ENCODE measurements at regions not wholly inside any gene's neighbourhood (a gene's known extent, or its start where the extent isn't known, plus 50 kb on each side); places are given as distances from the start of the nearest gene placed in this dataset.

- no TSS peak for BruUV-seq (replicated peaks)
These were observed 150.8 kb upstream of the ETV3 start for GRCh38 chr1:157288996-157289395.

More at GRCh38 chr1:157288996-157289395, 150.8 kb upstream of the ETV3 start:
- Histone ChIP-seq H2BK120ac (ENCODE audit: low read depth, low read length) (no peak overlapping the region), H2AK5ac (ENCODE audit: low read depth, low read length) (no peak overlapping the region), H3K18ac (ENCODE audit: low read depth, low read length) (no peak overlapping the region), H3K79me1 (ENCODE audit: low read depth in 1 of 2, low read length in 2 of 2) (no peaks in the 10 kb centered on the region), H2BK15ac (ENCODE audit: low read depth, low read length) (no peak overlapping the region), H3K27me3 (ENCODE audit: control insufficient read depth, insufficient read depth, low read length) (no peaks in the 10 kb centered on the region; the same call in 1 of the 2 replicates), H3K4ac (ENCODE audit: low read depth, low read length) (no peak overlapping the region), H3K9ac (ENCODE audit: low read depth, low read length) (no peak overlapping the region), H3K56ac (ENCODE audit: extremely low read depth, insufficient read depth, low read length) (no peak overlapping the region), H4K8ac (ENCODE audit: low read depth in 2 of 2, low read length in 2 of 2) (no peak overlapping the region), H2BK20ac (ENCODE audit: low read depth, low read length) (no peak overlapping the region), H3K14ac (replicated peaks; ENCODE audit: low read depth, low read length) (no peak overlapping the region), H3K36me3 (ENCODE audit: control insufficient read depth, insufficient read depth, low read length) (no peaks in the 10 kb centered on the region), H2AK9ac (replicated peaks; ENCODE audit: low read depth, low read length, poor library complexity) (no peak overlapping the region), H3K23ac (ENCODE audit: low read depth, low read length) (no peak overlapping the region), H4K20me1 (ENCODE audit: insufficient read depth, low read length) (no peaks in the 10 kb centered on the region), H3K4me3 (ENCODE audit: insufficient read depth, low read depth, low read length) (no peak overlapping the region), H3K9me3 (ENCODE audit: control insufficient read depth, insufficient read depth, low read length) (no peaks in the 10 kb centered on the region), H3K27ac (ENCODE audit: insufficient read depth, low read length) (no peak overlapping the region), H4K5ac (ENCODE audit: low read depth, low read length) (no peak overlapping the region), H2AFZ (replicated peaks; ENCODE audit: low read length, poor library complexity) (no peak overlapping the region), H3K4me2 (ENCODE audit: low read depth, low read length) (no peak overlapping the region), H4K91ac (ENCODE audit: insufficient read depth, low read depth, low read length) (no peak overlapping the region), H3K4me1 (ENCODE audit: control insufficient read depth, insufficient read depth, low read length) (no peaks in the 10 kb centered on the region), H3K9me1 (ENCODE audit: insufficient read depth, low read length) (peaks cover 5% of the 10 kb centered on the region; the same call in 1 of the 2 replicates), H2BK5ac (ENCODE audit: low read depth, low read length, poor library complexity, severe bottlenecking) (no peak overlapping the region)
- TF ChIP-seq CHD1 (IDR thresholded peaks at IDR 0.05; ENCODE audit: low read depth, low read length) (no peak), ELK1 (IDR thresholded peaks at IDR 0.05; ENCODE audit: borderline replicate concordance, low read depth, low read length) (no peak), FOS (IDR thresholded peaks at IDR 0.05; ENCODE audit: low read depth, low read length) (no peak), RAD21 (IDR thresholded peaks at IDR 0.05; ENCODE audit: low read length) (no peak), MAFK (IDR thresholded peaks at IDR 0.05; ENCODE audit: low read depth, low read length) (no peak), NFE2L2 (IDR thresholded peaks at IDR 0.05; ENCODE audit: low read depth, low read length) (no peak), RCOR1 (IDR thresholded peaks at IDR 0.05; ENCODE audit: insufficient replicate concordance, low read length) (no peak), USF2 (IDR thresholded peaks at IDR 0.05; ENCODE audit: low read depth, low read length) (no peak), RFX5 (IDR thresholded peaks at IDR 0.05; ENCODE audit: low read depth, low read length) (no peak), CEBPB (IDR thresholded peaks at IDR 0.05; ENCODE audit: low read depth, low read length) (no peak), MAZ (IDR thresholded peaks at IDR 0.05; ENCODE audit: borderline replicate concordance, low read depth, low read length) (no peak), MXI1 (IDR thresholded peaks at IDR 0.05; ENCODE audit: borderline replicate concordance, low read depth, low read length) (no peak), SMC3 (IDR thresholded peaks at IDR 0.05; ENCODE audit: low read depth, low read length) (no peak), POLR2A (IDR thresholded peaks at IDR 0.05; ENCODE audit: low read depth, low read length) (no peak), CTCF (conservative IDR thresholded peaks at IDR 0.05; ENCODE audit: low read depth, low read length) (no peak), BHLHE40 (IDR thresholded peaks at IDR 0.05; ENCODE audit: low read depth, low read length) (no peak)
- intact Hi-C loops (cut with micrococcal nuclease) (no loop called here), dilution Hi-C loops (cut with HindIII; ENCODE audit: low sequenced_read_pairs, unreplicated experiment) (no loop called here), in situ Hi-C loops (cut with MboI; ENCODE audit: low sequenced_read_pairs) (no loop called here)
- ATAC-seq (ENCODE audit: low read depth) (no peak), DNase-seq (no peak)
- ChIA-PET POLR2A (ENCODE audit: unreplicated experiment) (no interaction called here), CTCF (no interaction called here)
